OCI-LY3 (cell line): ENCODE measurements at regions not wholly inside any gene's neighbourhood (a gene's known extent, or its start where the extent isn't known, plus 50 kb on each side); places are given as distances from the start of the nearest gene placed in this dataset.

Source experiments
- CTCF ChIP-seq: fragments of 200-600, 300-600 bp; sonication (generic); IDR thresholded peaks from 2 replicates; pipeline ENCODE4 v1.5.1; 2014; ENCODE audit warnings: antibody characterized with exemption, low read length, low read depth
- EZH2phosphoT487 ChIP-seq: fragments of 200-600 bp; shearing (Covaris generic); IDR thresholded peaks from 2 replicates; pipeline ENCODE4 v1.6.1; 2018; ENCODE audit warnings: antibody characterized with exemption, mixed run types, low read depth

- TF ChIP-seq CTCF (no peak), EZH2phosphoT487 (no peak)
Measured at GRCh38 chr15:77682564-77682963, 49.9 kb upstream of the LINGO1 start.
